Loucy (cell line): ENCODE measurements at regions not wholly inside any gene's neighbourhood (a gene's known extent, or its start where the extent isn't known, plus 50 kb on each side); places are given as distances from the start of the nearest gene placed in this dataset.

Source experiments
- H2AFZ ChIP-seq: fragments of 200-600 bp; sonication (generic); 2 replicates; pipeline ENCODE4 v1.6.0; 2016; ENCODE audit warnings: antibody characterized with exemption, mild to moderate bottlenecking, low read length, moderate library complexity
- H3F3A ChIP-seq: fragments of 200-600 bp; 2 replicates; pipeline ENCODE4 v1.6.0; 2016; ENCODE audit warnings: antibody characterized with exemption, low read depth, mild to moderate bottlenecking
- H3K27me3 ChIP-seq: fragments of 200-600 bp; sonication (generic); 2 replicates; pipeline ENCODE4 v1.6.1; 2014; ENCODE audit warnings: low read length, mild to moderate bottlenecking; ENCODE audit not compliant: insufficient read depth, poor library complexity, severe bottlenecking
- H3K36me3 ChIP-seq: fragments of 200-600 bp; sonication (generic); 2 replicates; pipeline ENCODE4 v1.6.1; 2016; ENCODE audit warnings: low read length; ENCODE audit not compliant: insufficient read depth
- H3K4me1 ChIP-seq: fragments of 200-600 bp; sonication (generic); 2 replicates; pipeline ENCODE4 v1.5.1; 2014; ENCODE audit warnings: low read length, mild to moderate bottlenecking; ENCODE audit not compliant: insufficient read depth, poor library complexity, severe bottlenecking
- H3K4me2 ChIP-seq: fragments of 200-600 bp; sonication (generic); 2 replicates; pipeline ENCODE4 v1.6.0; 2014; ENCODE audit warnings: antibody characterized with exemption, low read length, low read depth, mild to moderate bottlenecking; ENCODE audit not compliant: poor library complexity, severe bottlenecking
- H3K4me3 ChIP-seq: fragments of 200-600 bp; sonication (generic); 2 replicates; pipeline ENCODE4 v1.5.1; 2014; ENCODE audit warnings: low read length, mild to moderate bottlenecking, mixed read lengths; ENCODE audit not compliant: poor library complexity, severe bottlenecking
- H3K79me2 ChIP-seq: fragments of 200-600 bp; sonication (generic); 2 replicates; pipeline ENCODE4 v1.6.1; 2014; ENCODE audit warnings: low read length; ENCODE audit not compliant: insufficient read depth
- H3K9ac ChIP-seq: fragments of 200-600 bp; sonication (generic); 2 replicates; pipeline ENCODE4 v1.6.0; 2014; ENCODE audit warnings: mild to moderate bottlenecking, low read depth, low read length, moderate library complexity; ENCODE audit not compliant: poor library complexity, severe bottlenecking
- H3K9me2 ChIP-seq: fragments of 200-600 bp; sonication (generic); replicated peaks from 2 replicates; pipeline ENCODE4 v1.6.1; 2016; ENCODE audit warnings: low read depth, low read length, mixed read lengths
- H3K9me3 ChIP-seq: fragments of 200-600 bp; sonication (generic); 2 replicates; pipeline ENCODE4 v1.6.1; 2014; ENCODE audit warnings: mild to moderate bottlenecking, antibody characterized with exemption, low read length, low read depth; ENCODE audit not compliant: insufficient read depth
- H4K20me1 ChIP-seq: fragments of 200-600 bp; sonication (generic); 2 replicates; pipeline ENCODE4 v1.6.0; 2014; ENCODE audit warnings: antibody characterized with exemption, low read length, mild to moderate bottlenecking; ENCODE audit not compliant: insufficient read depth, poor library complexity, severe bottlenecking
- EZH2phosphoT487 ChIP-seq: fragments of 200-600 bp; IDR thresholded peaks from 2 replicates; pipeline ENCODE4 v1.6.1; 2018; ENCODE audit warnings: antibody characterized with exemption, mild to moderate bottlenecking, moderate library complexity, borderline replicate concordance
- TF ChIP-seq, protein P1 (sequence below): fragments of 200-600 bp; sonication (generic); conservative IDR thresholded peaks from 2 replicates; pipeline ENCODE4 v1.5.1; 2014; ENCODE audit warnings: mild to moderate bottlenecking, antibody characterized with exemption, low read length

DNA sequence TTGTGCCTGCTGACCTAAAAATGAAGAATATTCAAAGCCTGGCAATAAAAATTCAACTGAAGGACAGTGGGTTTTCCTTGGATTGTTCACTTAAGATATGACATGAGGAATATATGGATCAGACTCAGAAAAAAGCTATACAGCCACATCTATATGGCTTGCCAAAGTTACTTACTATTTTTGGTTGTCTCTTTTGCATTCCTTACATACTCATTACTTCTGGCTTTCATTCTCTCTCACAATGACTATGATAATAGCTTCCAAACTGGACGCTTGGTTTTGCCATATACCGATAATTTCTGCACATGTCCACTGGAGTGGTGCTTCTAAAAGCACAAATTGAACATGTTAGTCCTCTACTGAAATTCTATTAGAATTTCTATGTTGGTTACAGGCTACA, 664.9 kb downstream of the CDH8 start:
- Histone ChIP-seq H3K36me3 (no peaks in the 10 kb centered on the region), H2AFZ (no peak overlapping the region), H3K4me3 (no peak overlapping the region), H3K9me2 (no peaks in the 10 kb centered on the region), H3K4me1 (no peaks in the 10 kb centered on the region), H3K9ac (no peak overlapping the region), H3K79me2 (no peaks in the 10 kb centered on the region), H4K20me1 (no peaks in the 10 kb centered on the region), H3K9me3 (no peaks in the 10 kb centered on the region), H3K27me3 (no peaks in the 10 kb centered on the region), H3K4me2 (no peak overlapping the region), H3F3A (no peaks in the 10 kb centered on the region)
- TF ChIP-seq, protein P1, sequence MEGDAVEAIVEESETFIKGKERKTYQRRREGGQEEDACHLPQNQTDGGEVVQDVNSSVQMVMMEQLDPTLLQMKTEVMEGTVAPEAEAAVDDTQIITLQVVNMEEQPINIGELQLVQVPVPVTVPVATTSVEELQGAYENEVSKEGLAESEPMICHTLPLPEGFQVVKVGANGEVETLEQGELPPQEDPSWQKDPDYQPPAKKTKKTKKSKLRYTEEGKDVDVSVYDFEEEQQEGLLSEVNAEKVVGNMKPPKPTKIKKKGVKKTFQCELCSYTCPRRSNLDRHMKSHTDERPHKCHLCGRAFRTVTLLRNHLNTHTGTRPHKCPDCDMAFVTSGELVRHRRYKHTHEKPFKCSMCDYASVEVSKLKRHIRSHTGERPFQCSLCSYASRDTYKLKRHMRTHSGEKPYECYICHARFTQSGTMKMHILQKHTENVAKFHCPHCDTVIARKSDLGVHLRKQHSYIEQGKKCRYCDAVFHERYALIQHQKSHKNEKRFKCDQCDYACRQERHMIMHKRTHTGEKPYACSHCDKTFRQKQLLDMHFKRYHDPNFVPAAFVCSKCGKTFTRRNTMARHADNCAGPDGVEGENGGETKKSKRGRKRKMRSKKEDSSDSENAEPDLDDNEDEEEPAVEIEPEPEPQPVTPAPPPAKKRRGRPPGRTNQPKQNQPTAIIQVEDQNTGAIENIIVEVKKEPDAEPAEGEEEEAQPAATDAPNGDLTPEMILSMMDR: no peak
- no peak for TF ChIP-seq EZH2phosphoT487

- no peaks in the 10 kb centered on the region for H3K9me3 ChIP-seq
- H3F3A ChIP-seq: no peaks in the 10 kb centered on the region
- no peaks in the 10 kb centered on the region for H3K27me3 ChIP-seq
- no peak overlapping the region for H3K9ac ChIP-seq
- no peaks in the 10 kb centered on the region for H3K9me2 ChIP-seq
- no peaks in the 10 kb centered on the region for H3K36me3 ChIP-seq
- H4K20me1 ChIP-seq: no peaks in the 10 kb centered on the region
- H2AFZ ChIP-seq: no peak overlapping the region
- H3K79me2 ChIP-seq: no peaks in the 10 kb centered on the region
- H3K4me3 ChIP-seq: no peak overlapping the region
- no peaks in the 10 kb centered on the region for H3K4me1 ChIP-seq
- TF ChIP-seq, protein P1: no peak
- TF ChIP-seq EZH2phosphoT487: no peak
- no peak overlapping the region for H3K4me2 ChIP-seq
These were observed 665.7 kb downstream of the CDH8 start for GRCh38 chr16:61370564-61370963.

GRCh38 chr16:61366006-61366405, 670.2 kb downstream of the CDH8 start:
- TF ChIP-seq EZH2phosphoT487: no peak
- TF ChIP-seq, protein P1: no peak
- no peaks in the 10 kb centered on the region for H3K27me3 ChIP-seq

More at GRCh38 chr16:61366006-61366405, 670.2 kb downstream of the CDH8 start:
- Histone ChIP-seq H2AFZ (no peak overlapping the region), H3K9me2 (no peaks in the 10 kb centered on the region), H3K9ac (no peak overlapping the region), H3K4me3 (no peak overlapping the region), H3F3A (no peaks in the 10 kb centered on the region), H3K4me1 (no peaks in the 10 kb centered on the region), H3K4me2 (no peak overlapping the region), H3K79me2 (no peaks in the 10 kb centered on the region), H3K9me3 (no peaks in the 10 kb centered on the region), H3K36me3 (no peaks in the 10 kb centered on the region), H4K20me1 (no peaks in the 10 kb centered on the region)
